ENCODE measurements at regions not wholly inside any gene's neighbourhood (a gene's known extent, or its start where the extent isn't known, plus 50 kb on each side); places are given as distances from the start of the nearest gene placed in this dataset.

DNA sequence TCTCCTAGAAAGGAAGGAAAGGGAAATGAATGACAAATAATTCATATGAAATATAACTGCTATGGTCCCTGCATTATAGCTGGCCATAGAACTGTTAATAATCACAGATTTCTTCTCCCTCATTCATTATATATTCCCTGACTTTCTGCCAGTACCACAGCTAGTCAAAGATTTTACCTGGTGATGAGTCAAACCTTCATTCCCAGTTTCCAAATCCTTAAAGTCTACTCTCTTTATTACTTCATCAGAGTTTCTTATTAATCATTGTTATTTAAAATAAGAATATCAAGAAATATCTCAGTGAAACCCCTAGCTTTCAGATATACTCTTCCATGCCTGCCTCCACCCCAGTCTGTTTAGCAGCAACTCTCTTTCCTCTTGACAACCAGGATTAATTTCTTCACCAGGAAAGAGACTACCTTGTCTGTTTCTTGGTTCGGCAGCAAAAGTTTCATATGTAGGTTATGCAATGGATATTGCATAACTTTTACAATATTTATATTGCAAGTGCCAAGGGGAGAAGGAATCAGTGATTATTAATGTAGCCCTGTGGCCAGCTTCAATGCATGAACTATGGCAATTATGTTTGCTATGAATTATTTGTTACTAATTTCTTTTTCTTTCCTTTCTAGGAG lies 533.8 kb downstream of the FBXO15 start:
- Histone ChIP-seq H3K27ac (no peak overlapping the region), H3K4me3 (no peak overlapping the region), H3K36me3 (no peaks in the 10 kb centered on the region), H3K4me1 (no peaks in the 10 kb centered on the region), H3K27me3 (no peaks in the 10 kb centered on the region), H3K9me3 (no peaks in the 10 kb centered on the region)
- TF ChIP-seq CTCF (IDR thresholded peaks at IDR 0.05) (no peak), POLR2A (IDR thresholded peaks at IDR 0.05) (no peak)
- intact Hi-C loops (cut with DNase I; ENCODE audit: low total_unique reads) = no loop called here
- DNase-seq = no peak

- Histone ChIP-seq H3K27ac (no peak overlapping the region), H3K4me1 (no peaks in the 10 kb centered on the region), H3K4me3 (no peak overlapping the region), H3K27me3 (no peaks in the 10 kb centered on the region), H3K36me3 (no peaks in the 10 kb centered on the region), H3K9me3 (no peaks in the 10 kb centered on the region)
- no peak for DNase-seq
- TF ChIP-seq CTCF (IDR thresholded peaks at IDR 0.05) (no peak), POLR2A (IDR thresholded peaks at IDR 0.05) (no peak)
- intact Hi-C loops (cut with DNase I; ENCODE audit: low total_unique reads) = no loop called here
Observed at GRCh38 chr18:73597832-73598615, 549.6 kb downstream of the FBXO15 start.

- H3K27ac ChIP-seq = no peak overlapping the region
- H3K9me3 ChIP-seq = no peaks in the 10 kb centered on the region
- no peak for TF ChIP-seq CTCF (IDR thresholded peaks at IDR 0.05)
- TF ChIP-seq POLR2A (IDR thresholded peaks at IDR 0.05) = no peak
- H3K27me3 ChIP-seq = no peaks in the 10 kb centered on the region
- H3K36me3 ChIP-seq = no peaks in the 10 kb centered on the region
- no peak for DNase-seq
- intact Hi-C loops (cut with DNase I; ENCODE audit: low total_unique reads) = no loop called here
- no peaks in the 10 kb centered on the region for H3K4me1 ChIP-seq
- H3K4me3 ChIP-seq = no peak overlapping the region
Observed at GRCh38 chr18:73594749-73595148, 552.9 kb downstream of the FBXO15 start.

DNA sequence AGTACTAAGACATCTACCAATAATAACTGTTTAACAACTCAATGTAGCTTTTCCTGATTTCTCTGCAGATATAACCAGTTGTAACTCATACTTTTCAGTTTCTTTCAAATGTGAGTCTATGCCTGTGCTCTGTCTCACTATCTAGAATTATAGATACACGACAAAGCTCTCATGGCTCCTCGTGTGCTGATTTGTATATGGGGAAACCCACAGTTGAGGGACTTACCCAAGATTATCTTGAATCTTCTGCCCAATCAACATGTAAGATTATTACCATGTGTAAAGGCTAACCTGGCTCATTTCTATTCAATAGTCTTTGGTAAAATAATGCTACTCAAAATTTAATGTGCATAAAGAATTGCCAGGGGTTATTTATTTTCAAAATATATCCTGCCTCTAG lies 554.4 kb downstream of the FBXO15 start:
- no peaks in the 10 kb centered on the region for H3K9me3 ChIP-seq
- TF ChIP-seq POLR2A (IDR thresholded peaks at IDR 0.05) (no peak), CTCF (IDR thresholded peaks at IDR 0.05) (no peak)
- intact Hi-C loops (cut with DNase I; ENCODE audit: low total_unique reads) = no loop called here
- H3K36me3 ChIP-seq = no peaks in the 10 kb centered on the region
- H3K27ac ChIP-seq = no peak overlapping the region
- no peak overlapping the region for H3K4me3 ChIP-seq
- no peaks in the 10 kb centered on the region for H3K27me3 ChIP-seq
- no peaks in the 10 kb centered on the region for H3K4me1 ChIP-seq
- DNase-seq = no peak

DNA sequence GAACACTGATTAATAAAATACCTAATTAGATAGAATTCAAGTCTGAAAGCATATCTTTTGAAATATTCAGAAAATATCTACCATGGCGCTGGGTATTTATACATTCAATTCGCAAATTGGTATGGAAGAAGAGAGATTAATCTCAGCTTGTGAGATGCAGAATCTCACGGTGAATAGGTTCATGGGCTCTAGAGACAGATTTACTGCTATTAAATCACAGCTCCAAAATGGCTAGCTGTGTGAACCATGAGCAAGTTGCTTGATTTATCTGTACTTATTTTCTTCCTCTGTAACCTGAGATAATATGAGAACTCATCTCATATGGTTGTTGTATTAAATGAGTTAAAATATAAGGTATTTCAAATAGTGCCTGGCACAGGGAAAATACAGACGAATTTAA lies 556.7 kb downstream of the FBXO15 start:
- H3K27ac ChIP-seq = no peak overlapping the region
- TF ChIP-seq POLR2A (IDR thresholded peaks at IDR 0.05) (no peak), CTCF (IDR thresholded peaks at IDR 0.05) (no peak)
- no peaks in the 10 kb centered on the region for H3K9me3 ChIP-seq
- no peaks in the 10 kb centered on the region for H3K27me3 ChIP-seq
- H3K4me1 ChIP-seq = no peaks in the 10 kb centered on the region
- no peaks in the 10 kb centered on the region for H3K36me3 ChIP-seq
- no peak overlapping the region for H3K4me3 ChIP-seq
- intact Hi-C loops (cut with DNase I; ENCODE audit: low total_unique reads) = no loop called here
- DNase-seq = no peak
